ENCODE measurements at regions not wholly inside any gene's neighbourhood (a gene's known extent, or its start where the extent isn't known, plus 50 kb on each side); places are given as distances from the start of the nearest gene placed in this dataset.

- Histone ChIP-seq H2BK5ac (ENCODE audit: low read depth, low read length) (no peak overlapping the region), H3K36me3 (ENCODE audit: control insufficient read depth in 2 of 4, insufficient read depth in 4 of 4, low read length in 3 of 4) (no peaks in the 10 kb centered on the region), H2AFZ (ENCODE audit: low read length) (no peak overlapping the region), H3K18ac (ENCODE audit: extremely low read depth, low read length) (no peak overlapping the region), H3K4ac (replicated peaks; ENCODE audit: insufficient read length, low read depth, low read length) (no peak overlapping the region), H3K79me2 (ENCODE audit: control insufficient read depth in 1 of 2, insufficient read depth in 2 of 2, low read length in 2 of 2) (no peaks in the 10 kb centered on the region), H4K5ac (ENCODE audit: insufficient read length, low read depth, low read length) (no peak overlapping the region), H3K4me1 (replicated peaks in 1 of 4; ENCODE audit: control insufficient read depth in 3 of 4, insufficient read depth in 4 of 4, low read length in 3 of 4) (no peaks in the 10 kb centered on the region), H3K56ac (replicated peaks; ENCODE audit: insufficient read length, low read depth, low read length) (no peak overlapping the region), H4K91ac (replicated peaks; ENCODE audit: insufficient read length, low read length) (no peak overlapping the region), H2BK120ac (replicated peaks; ENCODE audit: low read depth, low read length) (no peak overlapping the region), H3K9ac (replicated peaks in 1 of 4; ENCODE audit: extremely low read depth in 1 of 4, low read depth in 3 of 4, low read length in 3 of 4) (no peak overlapping the region), H3K4me3 (ENCODE audit: extremely low read depth in 1 of 4, insufficient read depth in 2 of 4, low read depth in 3 of 4, low read length in 4 of 4) (no peak overlapping the region), H2BK12ac (ENCODE audit: low read depth, low read length) (no peak overlapping the region), H2AK5ac (ENCODE audit: low read depth, low read length) (no peak overlapping the region), H3K27ac (ENCODE audit: low read depth, low read length) (no peak overlapping the region), H3K23ac (ENCODE audit: insufficient read length) (no peak overlapping the region), H2BK15ac (ENCODE audit: low read length) (no peak overlapping the region), H3K9me3 (ENCODE audit: insufficient read depth in 2 of 2, low read depth in 1 of 2, low read length in 1 of 2) (peaks cover 0 to 12% of the 10 kb centered on the region in 2 experiments; a peak in 1 of 4 replicates), H2BK20ac (ENCODE audit: low read length) (no peak overlapping the region), H3K79me1 (ENCODE audit: low read depth, low read length) (no peaks in the 10 kb centered on the region), H3K23me2 (ENCODE audit: low read depth, low read length) (no peaks in the 10 kb centered on the region), H4K8ac (ENCODE audit: extremely low read depth, insufficient read depth, low read length) (no peak overlapping the region), H3K4me2 (ENCODE audit: insufficient read depth in 1 of 2, low read depth in 2 of 2, low read length in 2 of 2) (no peak overlapping the region), H4K20me1 (replicated peaks in 1 of 2; ENCODE audit: control insufficient read depth in 1 of 2, insufficient read depth in 2 of 2, low read length in 2 of 2) (no peaks in the 10 kb centered on the region), H3K27me3 (replicated peaks in 1 of 4; ENCODE audit: control insufficient read depth in 3 of 4, extremely low read depth in 1 of 4, insufficient read depth in 3 of 4, low read length in 3 of 4) (no peaks in the 10 kb centered on the region), H3K14ac (ENCODE audit: insufficient read length) (no peak overlapping the region)
- WGBS, 2 experiments (ENCODE audit: extremely low coverage in 1 of 2, insufficient coverage in 1 of 2, insufficient read length in 1 of 2, insufficient replicate concordance in 2 of 2, low coverage in 1 of 2, low lambda C conversion rate in 2 of 2, missing lambda C conversion rate in 1 of 2): 89% methylated on average over 24 of the region's 24 CpGs; no CpG with 5 or more reads in 1 of the 2 experiments
- CTCF ChIA-PET (ENCODE audit: partially characterized antibody): interaction anchor here (1.2 kb wide), 1 partner anchor 30 kb away, joined by 3 read pairs; no protein-coding TSS in a partner anchor
- POLR2A ChIA-PET (ENCODE audit: partially characterized antibody): no interaction called here
- DNase-seq (ENCODE audit: low read depth in 1 of 2, low spot score in 2 of 2) (no peak), FAIRE-seq (no peak)
- TF ChIP-seq SUZ12 (IDR thresholded peaks at IDR 0.05; ENCODE audit: low read length): no peak
- no peak for TF ChIP-seq CBX5 (IDR thresholded peaks at IDR 0.05; ENCODE audit: low read depth, low read length)
- no peak for TF ChIP-seq TAF1 (IDR thresholded peaks at IDR 0.05; ENCODE audit: low read depth, low read length)
- TF ChIP-seq POLR2AphosphoS5 (IDR thresholded peaks at IDR 0.05; ENCODE audit: low read depth, low read length): no peak
- no peak for TF ChIP-seq BRCA1 (IDR thresholded peaks at IDR 0.05; ENCODE audit: low read depth, low read length)
- no peak for TF ChIP-seq FOSL1 (IDR thresholded peaks at IDR 0.05; ENCODE audit: insufficient read depth, low read depth, low read length)
- TF ChIP-seq CHD2 (IDR thresholded peaks at IDR 0.05; ENCODE audit: low read length): no peak
- TF ChIP-seq SIRT6 (IDR thresholded peaks at IDR 0.05; ENCODE audit: low read length): no peak
- no peak for TF ChIP-seq ZNF274 (IDR thresholded peaks at IDR 0.05; ENCODE audit: borderline replicate concordance, extremely low read depth, low read length)
- no peak for TF ChIP-seq SP4 (IDR thresholded peaks at IDR 0.05; ENCODE audit: low read length)
- no peak for TF ChIP-seq POLR2A (IDR thresholded peaks at IDR 0.05; ENCODE audit: control extremely low read depth in 1 of 2, low read depth in 2 of 2, low read length in 2 of 2)
Measured at GRCh38 chr2:241981076-241981700, 111.7 kb downstream of the RTP5 start.

Data from H1 (cell line).